ENCODE measurements at regions not wholly inside any gene's neighbourhood (a gene's known extent, or its start where the extent isn't known, plus 50 kb on each side); places are given as distances from the start of the nearest gene placed in this dataset.

DNA sequence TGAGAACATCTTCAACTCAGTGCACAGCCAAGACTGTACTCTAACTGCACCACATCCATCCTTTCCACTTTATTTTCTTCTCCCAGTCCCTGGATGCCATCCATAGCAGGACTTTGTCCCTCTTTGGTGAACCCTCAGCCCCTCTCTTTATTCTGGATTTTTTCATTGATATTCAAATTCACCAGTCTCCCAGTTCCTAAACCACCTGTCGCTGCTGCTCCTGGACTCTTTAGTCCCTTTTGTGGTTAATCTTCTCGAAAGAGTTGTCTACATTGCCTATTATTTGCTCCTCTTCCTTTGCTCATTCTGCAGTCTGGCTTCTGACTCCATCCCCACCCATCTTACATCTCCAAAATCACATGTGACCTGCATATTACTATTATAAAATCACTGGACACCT, 59.4 kb upstream of the ZSWIM6 start:
- no peak overlapping the region for H3K27ac ChIP-seq
- TF ChIP-seq, protein P1, sequence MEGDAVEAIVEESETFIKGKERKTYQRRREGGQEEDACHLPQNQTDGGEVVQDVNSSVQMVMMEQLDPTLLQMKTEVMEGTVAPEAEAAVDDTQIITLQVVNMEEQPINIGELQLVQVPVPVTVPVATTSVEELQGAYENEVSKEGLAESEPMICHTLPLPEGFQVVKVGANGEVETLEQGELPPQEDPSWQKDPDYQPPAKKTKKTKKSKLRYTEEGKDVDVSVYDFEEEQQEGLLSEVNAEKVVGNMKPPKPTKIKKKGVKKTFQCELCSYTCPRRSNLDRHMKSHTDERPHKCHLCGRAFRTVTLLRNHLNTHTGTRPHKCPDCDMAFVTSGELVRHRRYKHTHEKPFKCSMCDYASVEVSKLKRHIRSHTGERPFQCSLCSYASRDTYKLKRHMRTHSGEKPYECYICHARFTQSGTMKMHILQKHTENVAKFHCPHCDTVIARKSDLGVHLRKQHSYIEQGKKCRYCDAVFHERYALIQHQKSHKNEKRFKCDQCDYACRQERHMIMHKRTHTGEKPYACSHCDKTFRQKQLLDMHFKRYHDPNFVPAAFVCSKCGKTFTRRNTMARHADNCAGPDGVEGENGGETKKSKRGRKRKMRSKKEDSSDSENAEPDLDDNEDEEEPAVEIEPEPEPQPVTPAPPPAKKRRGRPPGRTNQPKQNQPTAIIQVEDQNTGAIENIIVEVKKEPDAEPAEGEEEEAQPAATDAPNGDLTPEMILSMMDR (conservative IDR thresholded peaks at IDR 0.05) = no peak
- no peak for TF ChIP-seq ZFX (IDR thresholded peaks at IDR 0.05)

DNA sequence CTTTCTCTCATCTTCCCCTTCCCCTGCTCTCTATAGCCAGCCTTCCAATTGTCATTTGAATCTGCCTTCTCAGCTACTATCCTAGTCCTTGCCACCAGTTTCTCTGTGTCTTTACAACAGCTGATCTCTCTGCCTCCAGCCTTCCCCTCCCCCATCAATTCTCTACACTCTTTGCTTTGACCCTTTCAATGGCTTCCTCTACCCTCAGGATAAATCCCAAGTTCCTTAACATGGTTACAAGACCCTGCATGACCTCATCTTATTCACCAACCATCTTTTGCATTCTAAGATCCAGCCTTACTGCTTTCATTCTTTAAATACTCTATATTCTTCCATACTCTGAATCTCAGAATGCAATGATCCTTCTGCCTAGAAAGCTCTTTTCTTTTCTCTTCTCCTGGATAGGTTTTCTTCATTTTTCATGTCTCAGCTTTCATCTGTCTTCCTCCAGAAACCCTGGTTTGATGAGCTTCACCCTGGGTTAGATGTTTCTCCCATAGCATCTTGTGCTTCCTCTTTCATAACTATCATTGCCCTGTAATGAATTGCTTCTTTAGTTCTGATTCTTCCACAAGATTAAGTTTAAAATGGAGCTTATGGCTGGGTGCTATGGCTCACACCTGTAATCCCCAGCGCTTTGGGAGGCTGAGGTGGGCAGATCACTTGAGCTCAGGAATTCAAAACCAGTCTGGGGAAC, 58.6 kb upstream of the ZSWIM6 start:
- TF ChIP-seq ZFX (IDR thresholded peaks at IDR 0.05) = no peak
- TF ChIP-seq, protein P1 (conservative IDR thresholded peaks at IDR 0.05) = no peak

DNA sequence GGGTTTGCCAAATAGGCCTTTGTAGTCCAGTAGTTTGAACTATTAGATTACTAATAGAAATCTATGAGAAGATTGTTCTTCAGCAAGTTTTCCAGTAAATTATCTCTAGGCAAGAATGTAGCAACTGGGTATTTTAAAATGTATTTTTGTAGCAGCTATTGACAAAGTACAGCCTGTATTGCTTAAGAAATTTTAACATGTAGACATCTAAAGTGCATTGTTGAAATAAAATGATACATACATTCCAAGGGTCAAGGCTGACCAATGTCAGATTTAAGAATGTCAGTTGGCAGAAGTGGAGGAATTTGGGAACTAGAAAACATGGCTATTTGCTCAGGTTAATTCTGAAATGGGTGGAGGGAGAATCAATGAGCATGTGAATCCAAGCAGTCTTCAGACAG, 57.5 kb upstream of the ZSWIM6 start:
- H3K27ac ChIP-seq = no peak overlapping the region
- TF ChIP-seq ZFX (IDR thresholded peaks at IDR 0.05) = no peak
- TF ChIP-seq, protein P1 (conservative IDR thresholded peaks at IDR 0.05) = no peak

More for the DNA sequence above, 58.6 kb upstream of the ZSWIM6 start:
- no peak overlapping the region for H3K27ac ChIP-seq

DNA sequence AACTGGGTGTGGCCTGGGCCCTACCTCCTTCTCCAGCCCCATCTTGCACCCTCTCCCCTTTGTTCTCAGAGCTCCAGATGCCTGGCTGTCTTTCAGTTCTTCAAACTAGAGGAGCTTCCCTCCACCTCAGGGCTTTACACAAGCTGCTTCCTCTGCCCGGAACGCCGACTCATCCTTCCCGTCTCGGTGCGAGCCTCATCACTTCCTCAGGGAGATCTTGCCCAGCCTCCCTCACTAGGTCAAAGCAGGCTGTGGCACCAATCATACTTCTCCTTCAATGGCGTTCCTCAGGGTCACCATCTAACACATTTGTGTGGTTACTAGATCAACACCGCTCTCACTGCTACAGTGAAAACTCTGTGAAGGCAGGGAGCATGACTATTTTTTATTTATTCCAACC, 56.2 kb upstream of the ZSWIM6 start:
- TF ChIP-seq ZFX (IDR thresholded peaks at IDR 0.05) = no peak
- TF ChIP-seq, protein P1 (conservative IDR thresholded peaks at IDR 0.05) = no peak
- no peak overlapping the region for H3K27ac ChIP-seq

DNA sequence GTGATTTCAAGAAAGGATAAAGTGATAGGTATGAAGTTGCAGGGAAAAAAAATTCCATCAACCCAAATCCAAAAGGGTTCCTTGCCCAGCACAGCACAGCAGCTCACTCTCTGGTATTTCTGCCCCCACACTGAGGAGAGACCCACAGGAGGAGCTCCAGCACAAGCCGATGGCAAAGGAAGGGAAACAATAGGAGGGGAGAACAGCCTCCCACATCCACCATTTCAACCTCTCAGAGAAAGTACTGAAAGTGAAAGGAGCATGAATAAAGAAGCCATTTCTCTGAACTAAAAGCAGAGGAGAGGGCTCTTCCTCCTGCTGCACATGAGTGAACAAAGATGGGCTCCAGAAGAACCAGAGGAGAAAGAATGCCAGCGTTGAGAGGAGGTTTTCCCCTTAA, 54.9 kb upstream of the ZSWIM6 start:
- TF ChIP-seq, protein P1 (conservative IDR thresholded peaks at IDR 0.05) = no peak
- TF ChIP-seq ZFX (IDR thresholded peaks at IDR 0.05) = no peak
- no peak overlapping the region for H3K27ac ChIP-seq

DNA sequence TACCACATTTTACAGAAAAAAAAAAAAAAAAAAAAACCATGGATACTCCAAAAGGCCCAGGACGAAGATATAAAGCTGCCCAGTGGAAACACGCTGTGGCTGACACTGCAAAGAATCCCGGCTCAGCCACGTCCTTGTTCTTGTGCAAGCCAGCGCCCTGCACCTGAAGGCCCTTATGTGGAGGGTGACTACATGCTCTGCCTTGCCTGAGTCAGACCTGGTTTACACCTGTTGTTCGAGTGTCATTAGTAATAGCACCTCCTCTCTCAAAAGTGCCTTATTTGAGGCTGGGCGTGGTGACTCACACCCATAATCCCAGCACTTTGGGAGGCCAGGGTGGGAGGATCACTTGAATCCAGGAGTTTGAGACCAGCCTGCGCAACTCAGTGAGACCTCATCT, 54.3 kb upstream of the ZSWIM6 start:
- no peak overlapping the region for H3K27ac ChIP-seq

DNA sequence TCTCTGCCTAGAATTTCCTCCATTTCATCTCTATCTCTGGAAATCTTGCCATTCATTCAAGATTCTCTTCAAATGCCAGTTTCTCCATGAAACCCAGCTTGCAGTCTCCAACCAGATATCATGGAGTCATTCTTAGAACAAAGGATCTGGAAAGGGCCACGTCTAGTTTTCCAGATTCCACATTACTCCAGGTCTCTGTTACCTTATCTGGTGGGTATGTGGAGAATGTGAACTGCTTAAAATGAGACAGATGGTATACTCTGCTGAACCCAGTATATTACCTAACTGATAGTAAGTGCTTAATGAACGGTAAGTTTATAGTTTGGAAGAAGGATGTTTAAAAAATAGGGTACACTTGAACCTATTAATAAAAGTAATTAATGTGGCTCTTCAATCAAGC, 52.3 kb upstream of the ZSWIM6 start:
- TF ChIP-seq ZFX (IDR thresholded peaks at IDR 0.05) = no peak
- TF ChIP-seq, protein P1 (conservative IDR thresholded peaks at IDR 0.05) = no peak
- no peak overlapping the region for H3K27ac ChIP-seq

More for the DNA sequence above, 54.3 kb upstream of the ZSWIM6 start:
- TF ChIP-seq, protein P1 (conservative IDR thresholded peaks at IDR 0.05) = no peak
- no peak for TF ChIP-seq ZFX (IDR thresholded peaks at IDR 0.05)
